GM23248 (cell line): ENCODE measurements at regions not wholly inside any gene's neighbourhood (a gene's known extent, or its start where the extent isn't known, plus 50 kb on each side); places are given as distances from the start of the nearest gene placed in this dataset.

Experiments
- DNase-seq: peaks from one replicate; pipeline ENCODE4 v3.0.0-alpha.2; 2015
- H2AFZ ChIP-seq: fragments of 200-600 bp; sonication (generic); 2 replicates; pipeline ENCODE4 v1.6.1; 2016; ENCODE audit warnings: antibody characterized with exemption
- H3F3A ChIP-seq: fragments of 200-600 bp; sonication (generic); 2 replicates; pipeline ENCODE4 v1.6.1; 2016; ENCODE audit warnings: mild to moderate bottlenecking, antibody characterized with exemption, mixed run types; ENCODE audit not compliant: insufficient read depth
- H3K27ac ChIP-seq: fragments of 200-600 bp; sonication (generic); 2 replicates; pipeline ENCODE4 v1.5.1; 2016; ENCODE audit warnings: mild to moderate bottlenecking
- H3K27me3 ChIP-seq: fragments of 200-600 bp; sonication (generic); replicated peaks from 2 replicates; pipeline ENCODE4 v1.6.1; 2016; ENCODE audit warnings: mild to moderate bottlenecking; ENCODE audit not compliant: insufficient read depth
- H3K36me3 ChIP-seq: fragments of 200-600 bp; sonication (generic); 2 replicates; pipeline ENCODE4 v1.6.1; 2016; ENCODE audit warnings: low read depth, mild to moderate bottlenecking
- H3K4me1 ChIP-seq: fragments of 200-600 bp; sonication (generic); 2 replicates; pipeline ENCODE4 v1.6.1; 2016; ENCODE audit warnings: mild to moderate bottlenecking; ENCODE audit not compliant: insufficient read depth
- H3K4me2 ChIP-seq: fragments of 200-600 bp; sonication (generic); one replicate; pipeline ENCODE4 v1.6.1; 2016; ENCODE audit warnings: mild to moderate bottlenecking; ENCODE audit not compliant: unreplicated experiment
- H3K4me3 ChIP-seq: fragments of 200-600 bp; sonication (generic); 2 replicates; pipeline ENCODE4 v1.5.1; 2016; ENCODE audit warnings: mild to moderate bottlenecking
- H3K79me2 ChIP-seq: fragments of 200-600 bp; sonication (generic); 2 replicates; pipeline ENCODE4 v1.6.1; 2016; ENCODE audit warnings: mild to moderate bottlenecking; ENCODE audit not compliant: insufficient read depth
- H3K9ac ChIP-seq: fragments of 200-600 bp; sonication (generic); 2 replicates; pipeline ENCODE4 v1.6.1; 2016; ENCODE audit warnings: mild to moderate bottlenecking
- H3K9me2 ChIP-seq: fragments of 200-600 bp; sonication (generic); 2 replicates; pipeline ENCODE4 v1.6.1; 2016; ENCODE audit warnings: mixed run types, mild to moderate bottlenecking, moderate library complexity; ENCODE audit not compliant: insufficient read depth
- H3K9me3 ChIP-seq: fragments of 200-600 bp; sonication (generic); one replicate; pipeline ENCODE4 v1.6.1; 2017; ENCODE audit warnings: low read depth
- H4K20me1 ChIP-seq: fragments of 200-600 bp; sonication (generic); 2 replicates; pipeline ENCODE4 v1.6.0; 2016; ENCODE audit not compliant: insufficient read depth
- EZH2 ChIP-seq: fragments of 200-600 bp; sonication (generic); IDR thresholded peaks from 2 replicates; pipeline ENCODE4 v1.6.1; 2018; ENCODE audit warnings: antibody characterized with exemption, mild to moderate bottlenecking; ENCODE audit not compliant: insufficient read depth, poor library complexity, severe bottlenecking
- EZH2phosphoT487 ChIP-seq: fragments of 200-600 bp; sonication (generic); IDR thresholded peaks from 2 replicates; pipeline ENCODE4 v1.6.1; 2018; ENCODE audit warnings: antibody characterized with exemption, moderate library complexity, mild to moderate bottlenecking, low read depth; ENCODE audit not compliant: insufficient read depth
- WGBS, 2 experiments: methylation state at CpG; one replicate each; pipeline ENCODE4 v1.1.6; 2015 to 2017; ENCODE audit warnings: low lambda C conversion rate in 2 of 2, low coverage in 1 of 2; ENCODE audit errors: missing lambda C conversion rate in 2 of 2; 5-methylcytosine and 5-hydroxymethylcytosine counted together
- in situ Hi-C: fragments of 300-500 bp; cut with MboI; formaldehyde crosslinking; loops from 2 replicates; pipeline ENCODE4 v1.15.0; 2020

DNA sequence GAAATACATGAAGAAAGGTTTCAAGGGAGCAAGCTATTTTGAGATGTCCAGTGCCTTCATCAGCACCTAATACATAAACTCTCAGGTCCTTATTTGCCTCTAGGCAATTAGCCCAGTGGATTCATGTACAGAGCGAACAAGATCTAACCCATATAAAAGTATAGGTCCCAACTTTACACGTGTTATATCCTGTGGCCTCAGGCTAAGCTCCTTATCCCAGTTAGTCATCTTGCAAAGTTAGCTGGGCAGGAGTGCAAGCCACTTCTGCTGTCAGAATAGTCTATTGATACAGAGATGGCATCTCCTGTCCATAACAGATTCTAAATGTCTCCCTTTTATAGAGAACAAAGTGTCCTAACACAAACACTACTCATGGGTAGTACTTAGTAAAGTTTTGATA lies 203.9 kb upstream of the PIK3C3 start:
- Histone ChIP-seq H3K4me2 (no peak overlapping the region), H3K79me2 (no peaks in the 10 kb centered on the region), H3K9me2 (no peaks in the 10 kb centered on the region), H3K36me3 (no peaks in the 10 kb centered on the region), H3K9ac (no peak overlapping the region), H3K27ac (no peak overlapping the region), H3F3A (peaks cover 7% of the 10 kb centered on the region; the same call in 1 of the 2 replicates), H4K20me1 (no peaks in the 10 kb centered on the region), H3K9me3 (no peaks in the 10 kb centered on the region), H3K4me1 (no peaks in the 10 kb centered on the region), H2AFZ (no peak overlapping the region), H3K27me3 (no peaks in the 10 kb centered on the region), H3K4me3 (no peak overlapping the region)
- no peak for TF ChIP-seq EZH2
- TF ChIP-seq EZH2phosphoT487 = no peak
- no peak for DNase-seq
- in situ Hi-C loops = no loop called here
- 43 to 59% methylated on average over 2 of the region's 2 CpGs for WGBS, 2 experiments

DNA sequence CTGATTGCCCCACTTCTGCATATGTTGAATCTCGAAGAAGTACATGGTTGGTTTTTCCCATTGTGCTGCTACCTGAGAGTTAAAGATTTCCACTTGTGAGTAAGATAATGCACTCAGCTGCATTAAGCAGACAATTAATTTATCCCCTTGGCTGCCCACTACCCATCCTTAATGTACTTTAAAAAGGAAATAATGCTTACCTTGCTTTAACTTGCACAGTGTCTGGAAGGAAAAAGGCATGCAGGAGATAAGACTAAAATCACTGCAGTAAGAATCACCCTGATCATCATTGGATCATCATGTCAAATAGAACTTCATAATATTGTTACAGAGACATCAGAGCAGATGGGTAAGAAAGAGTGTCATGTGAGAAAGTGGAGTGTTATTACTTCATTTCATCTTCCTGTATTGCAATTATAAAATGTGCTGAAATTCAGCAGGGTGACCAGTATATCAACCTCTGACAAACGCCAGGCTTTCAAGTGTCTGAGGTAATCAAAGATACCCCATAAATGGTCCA lies 207.3 kb upstream of the PIK3C3 start:
- H3K4me1 ChIP-seq = no peaks in the 10 kb centered on the region
- no peak overlapping the region for H3K27ac ChIP-seq
- H3K36me3 ChIP-seq = no peaks in the 10 kb centered on the region
- no peak overlapping the region for H2AFZ ChIP-seq
- no peak for TF ChIP-seq EZH2
- TF ChIP-seq EZH2phosphoT487 = no peak
- no peaks in the 10 kb centered on the region for H4K20me1 ChIP-seq
- H3F3A ChIP-seq = no peaks in the 10 kb centered on the region
- no peaks in the 10 kb centered on the region for H3K79me2 ChIP-seq
- H3K4me3 ChIP-seq = no peak overlapping the region
- WGBS, 2 experiments = 22 to 44% methylated on average over 2 of the region's 2 CpGs
- no peak for DNase-seq
- peaks cover 18% of the 10 kb centered on the region for H3K27me3 ChIP-seq
- H3K9me3 ChIP-seq = no peaks in the 10 kb centered on the region
- no peaks in the 10 kb centered on the region for H3K9me2 ChIP-seq
- H3K4me2 ChIP-seq = no peak overlapping the region
- in situ Hi-C loops = no loop called here
- H3K9ac ChIP-seq = no peak overlapping the region

DNA sequence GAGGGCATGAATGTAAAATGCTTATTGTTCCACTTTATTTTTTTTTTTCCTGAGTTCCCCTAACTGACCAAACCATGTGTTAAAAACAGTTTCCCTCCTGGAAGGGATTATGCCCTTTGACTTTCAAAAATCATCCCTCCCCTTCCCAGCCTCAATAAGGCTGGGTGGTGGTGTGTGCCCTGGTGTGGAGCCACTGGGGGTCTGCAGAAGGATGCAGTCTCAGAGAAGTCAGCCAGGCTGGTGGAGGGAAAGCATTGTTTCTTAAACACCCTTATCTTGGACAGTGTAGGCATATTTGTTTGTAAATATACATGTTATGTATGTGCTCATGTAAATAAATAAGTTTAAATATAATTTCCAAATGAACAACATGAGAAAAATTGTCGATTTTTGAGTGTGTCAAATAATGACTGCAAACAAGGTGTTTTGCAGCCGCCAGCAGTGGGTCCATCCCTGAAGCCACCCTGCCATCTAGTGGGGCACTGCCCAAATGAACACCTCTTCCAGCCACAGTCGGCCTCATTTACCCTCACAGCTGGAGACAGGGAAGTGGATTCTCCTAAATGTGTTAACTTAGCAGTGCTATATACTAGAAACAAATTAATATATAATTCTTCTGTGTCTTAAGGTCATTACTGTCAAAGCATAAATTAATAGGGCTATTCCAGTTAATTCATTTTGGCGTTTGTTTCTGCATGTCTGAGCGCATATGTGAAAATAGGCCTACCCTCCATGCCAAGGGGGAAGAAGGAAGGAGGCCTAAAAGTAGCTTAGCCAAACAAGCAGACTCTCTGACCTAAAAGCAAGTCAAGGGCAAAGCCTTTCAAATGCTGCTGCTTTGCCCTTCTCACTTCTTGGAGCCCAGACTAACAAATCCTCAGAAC lies 209.6 kb upstream of the PIK3C3 start:
- no peak overlapping the region for H3K4me2 ChIP-seq

GRCh38 chr18:41744421-41745030 lies 210.5 kb upstream of the PIK3C3 start:
- Histone ChIP-seq H3K79me2 (no peaks in the 10 kb centered on the region), H3K4me2 (no peak overlapping the region), H3K9ac (no peak overlapping the region), H3F3A (no peaks in the 10 kb centered on the region), H3K36me3 (no peaks in the 10 kb centered on the region), H4K20me1 (no peaks in the 10 kb centered on the region), H3K9me3 (no peaks in the 10 kb centered on the region), H2AFZ (peak overlapping the region; percentile 17; the same call in 1 of the 2 replicates), H3K9me2 (no peaks in the 10 kb centered on the region), H3K27ac (no peak overlapping the region), H3K4me1 (no peaks in the 10 kb centered on the region), H3K4me3 (no peak overlapping the region), H3K27me3 (peaks cover 26% of the 10 kb centered on the region)
- TF ChIP-seq EZH2phosphoT487 (no peak), EZH2 (no peak)
- in situ Hi-C loops = no loop called here
- 14 to 15% methylated on average over 6 of the region's 6 CpGs for WGBS, 2 experiments
- DNase-seq = no peak

More for the DNA sequence above, 209.6 kb upstream of the PIK3C3 start:
- Histone ChIP-seq H3K4me1 (no peaks in the 10 kb centered on the region), H3K36me3 (no peaks in the 10 kb centered on the region), H3K27me3 (peaks cover 24% of the 10 kb centered on the region), H3K9me3 (no peaks in the 10 kb centered on the region), H2AFZ (no peak overlapping the region), H3K4me3 (no peak overlapping the region), H4K20me1 (no peaks in the 10 kb centered on the region), H3K79me2 (no peaks in the 10 kb centered on the region), H3F3A (no peaks in the 10 kb centered on the region), H3K9me2 (no peaks in the 10 kb centered on the region), H3K27ac (no peak overlapping the region), H3K9ac (no peak overlapping the region)
- in situ Hi-C loops = no loop called here
- WGBS, 2 experiments = 34 to 36% methylated on average over 5 of the region's 5 CpGs
- TF ChIP-seq EZH2phosphoT487 = no peak
- DNase-seq = peak; percentile 54
